ENCODE measurements at regions not wholly inside any gene's neighbourhood (a gene's known extent, or its start where the extent isn't known, plus 50 kb on each side); places are given as distances from the start of the nearest gene placed in this dataset.
"Not testable (repeated sequence)": the region's sequence is repeated elsewhere in the genome, so short reads cannot be mapped to it uniquely, and the experiment has no call there.

- no peak for DNase-seq (ENCODE audit: low read depth)
Observed at GRCh38 chr6:140380427-140381218, 1006.2 kb upstream of the CITED2 start.

GRCh38 chr6:140379919-140380318 is 1005.5 kb upstream of the CITED2 start:
- DNase-seq (ENCODE audit: low read depth): no peak

- no peak for DNase-seq (ENCODE audit: low read depth)
Observed at GRCh38 chr6:140376209-140376608, 1001.8 kb upstream of the CITED2 start.

- not testable (repeated sequence) for DNase-seq (ENCODE audit: low read depth)
Observed at GRCh38 chr6:140373728-140374127, 999.3 kb upstream of the CITED2 start.

- no peak for DNase-seq (ENCODE audit: low read depth)
Observed at GRCh38 chr6:140372064-140372463, 997.6 kb upstream of the CITED2 start.

GRCh38 chr6:140370976-140371870 is 996.8 kb upstream of the CITED2 start:
- no peak for DNase-seq (ENCODE audit: low read depth)

GRCh38 chr6:140370441-140370840 is 996.0 kb upstream of the CITED2 start:
- DNase-seq (ENCODE audit: low read depth): no peak

GRCh38 chr6:140366991-140367390 is 992.5 kb upstream of the CITED2 start:
- no peak for DNase-seq (ENCODE audit: low read depth)

- DNase-seq (ENCODE audit: low read depth): no peak
Observed at GRCh38 chr6:140364916-140365315, 990.5 kb upstream of the CITED2 start.

- no peak for DNase-seq (ENCODE audit: low read depth)
Observed at GRCh38 chr6:140360651-140361050, 986.2 kb upstream of the CITED2 start.

GRCh38 chr6:140355476-140355875 is 981.0 kb upstream of the CITED2 start:
- DNase-seq (ENCODE audit: low read depth): no peak

- DNase-seq (ENCODE audit: low read depth): no peak
Observed at GRCh38 chr6:140354296-140354695, 979.8 kb upstream of the CITED2 start.

GRCh38 chr6:140353536-140353935 is 979.1 kb upstream of the CITED2 start:
- DNase-seq (ENCODE audit: low read depth): no peak

GRCh38 chr6:140346428-140346827 is 972.0 kb upstream of the CITED2 start:
- DNase-seq (ENCODE audit: low read depth): no peak

- no peak for DNase-seq (ENCODE audit: low read depth)
Observed at GRCh38 chr6:140345935-140346334, 971.5 kb upstream of the CITED2 start.

- DNase-seq (ENCODE audit: low read depth): no peak
Observed at GRCh38 chr6:140344142-140344913, 969.9 kb upstream of the CITED2 start.

- DNase-seq (ENCODE audit: low read depth): no peak
Observed at GRCh38 chr6:140343128-140343527, 968.7 kb upstream of the CITED2 start.

GRCh38 chr6:140341272-140341671 is 966.8 kb upstream of the CITED2 start:
- DNase-seq (ENCODE audit: low read depth): no peak

GRCh38 chr6:140340795-140341194 is 966.3 kb upstream of the CITED2 start:
- no peak for DNase-seq (ENCODE audit: low read depth)

GRCh38 chr6:140339084-140339483 is 964.6 kb upstream of the CITED2 start:
- not testable (repeated sequence) for DNase-seq (ENCODE audit: low read depth)

GRCh38 chr6:140321891-140322290 is 947.4 kb upstream of the CITED2 start:
- DNase-seq (ENCODE audit: low read depth): no peak
